K562 (cell line): ENCODE measurements at regions not wholly inside any gene's neighbourhood (a gene's known extent, or its start where the extent isn't known, plus 50 kb on each side); places are given as distances from the start of the nearest gene placed in this dataset.

ENCODE experiments used
- ATAC-seq: fragments of 200-7000 bp; cut with Tn5 transposase; 3 replicates; pipeline ENCODE4 v1.9.1; 2020; ENCODE audit warnings: moderate library complexity
- BruUV-seq: library from RNA; stranded (reverse); fragments of 400-500 nt; replicated peaks from 2 replicates; lab custom pipeline; 2021; lab: Mats Ljungman, UMichigan
- CTCF ChIA-PET: fragments of 300-600 bp; formaldehyde crosslinking; extraction: SDS; loops from one replicate; lab custom pipeline; 2021; ENCODE audit warnings: low intra/inter-chr PET ratio; lab: Yijun Ruan, JAX
- POLR2A ChIA-PET: fragments of 300-600, 350-650 bp; sonication (Branson Sonifier 250); formaldehyde crosslinking; extraction: SDS; loops from one replicate; lab custom pipeline; 2021; ENCODE audit warnings: antibody characterized with exemption, inconsistent platforms; lab: Yijun Ruan, JAX
- DNase-seq, 4 experiments: peaks; one replicate each; pipeline versions ENCODE4 v3.0.0 to v3.0.0-alpha.2; 2011 to 2018; ENCODE audit warnings: low spot score in 3 of 4, mixed read lengths in 3 of 4; ENCODE audit errors: extremely low read depth in 1 of 4
- FAIRE-seq: peaks from 2 replicates; lab custom pipeline; 2011; peaks lifted over from hg19 to GRCh38; lab: Jason Lieb, UNC
- H2AFZ ChIP-seq: 2 replicates; pipeline ENCODE4 v1.6.0; 2011; ENCODE audit warnings: low read depth, low read length, control low read depth, inconsistent platforms
- H3K27ac ChIP-seq: fragments of 200-600 bp; 3 replicates; pipeline ENCODE4 v1.8.0; 2011; ENCODE audit warnings: low read depth, mild to moderate bottlenecking, control low read depth, inconsistent platforms, low read length, moderate library complexity, mixed read lengths; ENCODE audit errors: extremely low read depth
- H3K27me3 ChIP-seq, 2 experiments: fragments of 300-600 bp in 1 of 2; 2 replicates in 1 of 2; 3 replicates in 1 of 2; pipeline versions ENCODE4 v1.6.0 to v1.8.0; 2011; ENCODE audit warnings: inconsistent platforms in 2 of 2, low read length in 2 of 2, mild to moderate bottlenecking in 1 of 2, mixed read lengths in 1 of 2, moderate library complexity in 1 of 2; ENCODE audit not compliant: control insufficient read depth in 2 of 2, insufficient read depth in 2 of 2
- H3K36me3 ChIP-seq: fragments of 300-600 bp; 3 replicates; pipeline ENCODE4 v1.8.0; 2011; ENCODE audit warnings: mild to moderate bottlenecking, low read length, inconsistent platforms; ENCODE audit not compliant: control insufficient read depth, insufficient read depth
- H3K4me1 ChIP-seq, 2 experiments: fragments of 200-600 bp in 1 of 2; replicated peaks in 1 of 2; 2 replicates in 1 of 2; 3 replicates in 1 of 2; pipeline versions ENCODE4 v1.5.1 to v1.8.0; 2011; ENCODE audit warnings: inconsistent platforms in 2 of 2, low read length in 2 of 2, mild to moderate bottlenecking in 1 of 2, mixed read lengths in 1 of 2, moderate library complexity in 1 of 2; ENCODE audit not compliant: control insufficient read depth in 2 of 2, insufficient read depth in 2 of 2
- H3K4me2 ChIP-seq: 2 replicates; pipeline ENCODE4 v1.6.1; 2011; ENCODE audit warnings: low read length, control low read depth, inconsistent platforms, mixed read lengths; ENCODE audit not compliant: insufficient read depth
- H3K4me3 ChIP-seq: fragments of 200-600 bp; sonication (generic), shearing (Covaris generic); 2 replicates; pipeline ENCODE4 v1.5.1; 2016; ENCODE audit warnings: control low read depth, inconsistent platforms
- H3K79me2 ChIP-seq: fragments of 200-600 bp; 3 replicates; pipeline ENCODE4 v1.8.0; 2011; ENCODE audit warnings: low read length, inconsistent platforms; ENCODE audit not compliant: control insufficient read depth, insufficient read depth
- H3K9ac ChIP-seq, 2 experiments: 2 replicates each; pipeline versions ENCODE4 v1.6.0 to v1.6.1; 2011; ENCODE audit warnings: low read depth in 2 of 2, low read length in 2 of 2, control low read depth in 1 of 2, inconsistent platforms in 1 of 2, mild to moderate bottlenecking in 1 of 2, mixed read lengths in 1 of 2; ENCODE audit not compliant: insufficient read depth in 1 of 2
- H3K9me1 ChIP-seq: one replicate; pipeline ENCODE4 v1.6.0; 2011; ENCODE audit warnings: inconsistent platforms, mild to moderate bottlenecking, low read length, moderate library complexity; ENCODE audit not compliant: control insufficient read depth, insufficient read depth
- H3K9me3 ChIP-seq: replicated peaks from 2 replicates; pipeline ENCODE4 v1.5.1; 2011; ENCODE audit warnings: low read depth, low read length, inconsistent platforms; ENCODE audit not compliant: control insufficient read depth, insufficient read depth
- H4K20me1 ChIP-seq: replicated peaks from 2 replicates; pipeline ENCODE4 v1.6.1; 2011; ENCODE audit warnings: low read length, inconsistent platforms, mixed read lengths; ENCODE audit not compliant: control insufficient read depth, insufficient read depth
- KAT8 ChIP-seq: fragments of 450-650 bp; IDR thresholded peaks from 2 replicates; pipeline ENCODE4 v1.6.1; 2016; ENCODE audit warnings: low read depth, mild to moderate bottlenecking
- KDM1A ChIP-seq, 2 experiments: fragments of 450-650 bp; IDR thresholded peaks; 2 replicates each; pipeline ENCODE4 v1.6.1; 2016; ENCODE audit warnings: mild to moderate bottlenecking in 2 of 2
- NBN ChIP-seq: fragments of 450-650 bp; IDR thresholded peaks from 2 replicates; pipeline ENCODE4 v1.6.1; 2016; ENCODE audit warnings: low read depth, mild to moderate bottlenecking
- ZNF124 ChIP-seq: sonication (generic); formaldehyde crosslinking; IDR thresholded peaks from 2 replicates; pipeline ENCODE4 v1.8.1; 2022; ENCODE audit warnings: missing genetic modification reagents
- WGBS: fragments of 100-300 bp; shearing (Covaris generic); methylation state at CpG from one replicate; pipeline ENCODE4 v1.1.6; 2016; ENCODE audit warnings: low coverage, mixed read lengths; ENCODE audit not compliant: insufficient coverage; ENCODE audit errors: missing lambda C conversion rate; 5-methylcytosine and 5-hydroxymethylcytosine counted together
- in situ Hi-C: fragments of 300-500 bp; cut with MboI; formaldehyde crosslinking; loops from 4 replicates; pipeline ENCODE4 v1.15.0; 2018; ENCODE audit warnings: inconsistent platforms, mixed read lengths
- intact Hi-C: fragments of 100-400 bp; cut with micrococcal nuclease; formaldehyde crosslinking; loops from 2 replicates; pipeline ENCODE4 v1.14.2; 2022
- TF ChIP-seq, protein P1 (sequence below): IDR thresholded peaks from 3 replicates; pipeline ENCODE4 v1.6.1; 2011; ENCODE audit warnings: borderline replicate concordance, mild to moderate bottlenecking, moderate library complexity; ENCODE audit not compliant: insufficient read length; ENCODE audit errors: extremely low read depth

DNA sequence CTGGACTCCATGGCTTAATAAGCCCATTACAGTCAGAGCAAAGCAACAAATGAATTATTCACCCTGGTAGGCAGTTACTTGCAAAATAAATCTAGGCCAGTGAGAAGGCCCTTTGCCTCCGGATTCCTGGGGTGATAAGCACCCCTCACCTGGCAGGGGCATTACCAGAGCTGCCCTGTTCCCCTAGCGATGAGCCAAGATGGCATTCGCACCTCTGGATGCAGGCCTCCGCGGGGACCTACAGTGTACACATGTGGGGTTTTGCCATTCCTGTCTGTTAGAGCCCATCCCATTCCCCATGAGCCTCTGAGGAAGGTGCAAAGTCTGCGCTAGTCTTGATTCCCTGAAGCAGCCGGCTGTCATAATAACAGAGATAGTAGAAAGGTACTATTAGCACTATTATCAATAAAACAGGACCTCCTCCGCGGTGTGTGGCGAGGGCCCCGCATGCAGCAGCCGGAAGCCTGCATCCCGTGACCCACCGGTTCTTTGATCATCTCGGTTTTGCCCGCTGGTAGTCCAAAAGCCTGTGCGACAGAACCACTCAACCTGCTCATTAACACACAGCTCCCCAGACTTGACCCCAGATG lies 344.3 kb downstream of the BRD1 start:
- peaks cover 3% of the 10 kb centered on the region for H3K9me1 ChIP-seq
- WGBS = 88% methylated on average over 16 of the region's 17 CpGs
- FAIRE-seq = no peak
- no peaks in the 10 kb centered on the region for H3K27me3 ChIP-seq
- POLR2A ChIA-PET = no interaction called here
- H3K9ac ChIP-seq = no peak overlapping the region
- peaks cover 48% of the 10 kb centered on the region for H4K20me1 ChIP-seq
- no peak overlapping the region for H2AFZ ChIP-seq
- TF ChIP-seq KDM1A (IDR thresholded peaks at IDR 0.05) (no peak), KAT8 (no peak), NBN (no peak), ZNF124 (CRISPR knock-in tag) (no peak)
- TF ChIP-seq, protein P1, sequence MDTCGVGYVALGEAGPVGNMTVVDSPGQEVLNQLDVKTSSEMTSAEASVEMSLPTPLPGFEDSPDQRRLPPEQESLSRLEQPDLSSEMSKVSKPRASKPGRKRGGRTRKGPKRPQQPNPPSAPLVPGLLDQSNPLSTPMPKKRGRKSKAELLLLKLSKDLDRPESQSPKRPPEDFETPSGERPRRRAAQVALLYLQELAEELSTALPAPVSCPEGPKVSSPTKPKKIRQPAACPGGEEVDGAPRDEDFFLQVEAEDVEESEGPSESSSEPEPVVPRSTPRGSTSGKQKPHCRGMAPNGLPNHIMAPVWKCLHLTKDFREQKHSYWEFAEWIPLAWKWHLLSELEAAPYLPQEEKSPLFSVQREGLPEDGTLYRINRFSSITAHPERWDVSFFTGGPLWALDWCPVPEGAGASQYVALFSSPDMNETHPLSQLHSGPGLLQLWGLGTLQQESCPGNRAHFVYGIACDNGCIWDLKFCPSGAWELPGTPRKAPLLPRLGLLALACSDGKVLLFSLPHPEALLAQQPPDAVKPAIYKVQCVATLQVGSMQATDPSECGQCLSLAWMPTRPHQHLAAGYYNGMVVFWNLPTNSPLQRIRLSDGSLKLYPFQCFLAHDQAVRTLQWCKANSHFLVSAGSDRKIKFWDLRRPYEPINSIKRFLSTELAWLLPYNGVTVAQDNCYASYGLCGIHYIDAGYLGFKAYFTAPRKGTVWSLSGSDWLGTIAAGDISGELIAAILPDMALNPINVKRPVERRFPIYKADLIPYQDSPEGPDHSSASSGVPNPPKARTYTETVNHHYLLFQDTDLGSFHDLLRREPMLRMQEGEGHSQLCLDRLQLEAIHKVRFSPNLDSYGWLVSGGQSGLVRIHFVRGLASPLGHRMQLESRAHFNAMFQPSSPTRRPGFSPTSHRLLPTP = no peak
- TF ChIP-seq, all 486 proteins: peak for 0
- H3K4me2 ChIP-seq = no peak overlapping the region
- H3K36me3 ChIP-seq = no peaks in the 10 kb centered on the region
- peaks cover 10 to 29% of the 10 kb centered on the region in 2 experiments; a peak in 4 of 5 replicates for H3K4me1 ChIP-seq
- in situ Hi-C loops = no loop called here
- intact Hi-C loops = no loop called here
- CTCF ChIA-PET = no interaction called here
- no TSS peak for BruUV-seq
- H3K27ac ChIP-seq = no peak overlapping the region
- no peaks in the 10 kb centered on the region for H3K9me3 ChIP-seq
- H3K79me2 ChIP-seq = peaks cover 9% of the 10 kb centered on the region; the same call in 2 of the 3 replicates
- no peak for ATAC-seq
- no peak for DNase-seq
- no peak overlapping the region for H3K4me3 ChIP-seq
